Colon (tissue), 2 donors: ENCODE measurements at regions not wholly inside any gene's neighbourhood (a gene's known extent, or its start where the extent isn't known, plus 50 kb on each side); places are given as distances from the start of the nearest gene placed in this dataset.
"Not testable (repeated sequence)": the region's sequence is repeated elsewhere in the genome, so short reads cannot be mapped to it uniquely, and the experiment has no call there.

Experiments
- FAIRE-seq: peaks from 2 replicates; lab custom pipeline; 2012; peaks lifted over from hg19 to GRCh38; lab: Jason Lieb, UNC
- donor health status: control.
- donor health status: control.

- no peak for FAIRE-seq
These were observed 189.9 kb upstream of the EYA4 start for GRCh38 chr6:133051240-133051639.

DNA sequence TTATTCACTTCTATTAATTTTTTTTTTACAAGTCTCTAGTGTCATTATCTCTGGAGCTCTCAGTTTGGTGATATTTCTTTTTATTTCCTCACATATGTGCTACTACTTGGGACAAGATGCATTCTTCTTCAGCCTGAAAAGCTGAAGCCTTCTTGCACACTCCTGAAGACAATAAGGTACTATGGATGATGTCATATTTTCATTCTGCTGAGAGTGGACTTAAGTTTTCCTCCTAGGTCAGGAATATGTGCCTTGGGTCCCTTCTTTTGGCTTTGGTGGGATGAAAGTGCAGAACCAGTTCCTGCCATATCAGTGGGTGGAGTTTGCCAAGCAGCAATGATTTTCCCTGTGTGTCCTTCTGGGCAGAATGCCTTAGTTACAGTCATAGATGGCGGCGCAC is 188.7 kb upstream of the EYA4 start:
- no peak for FAIRE-seq

DNA sequence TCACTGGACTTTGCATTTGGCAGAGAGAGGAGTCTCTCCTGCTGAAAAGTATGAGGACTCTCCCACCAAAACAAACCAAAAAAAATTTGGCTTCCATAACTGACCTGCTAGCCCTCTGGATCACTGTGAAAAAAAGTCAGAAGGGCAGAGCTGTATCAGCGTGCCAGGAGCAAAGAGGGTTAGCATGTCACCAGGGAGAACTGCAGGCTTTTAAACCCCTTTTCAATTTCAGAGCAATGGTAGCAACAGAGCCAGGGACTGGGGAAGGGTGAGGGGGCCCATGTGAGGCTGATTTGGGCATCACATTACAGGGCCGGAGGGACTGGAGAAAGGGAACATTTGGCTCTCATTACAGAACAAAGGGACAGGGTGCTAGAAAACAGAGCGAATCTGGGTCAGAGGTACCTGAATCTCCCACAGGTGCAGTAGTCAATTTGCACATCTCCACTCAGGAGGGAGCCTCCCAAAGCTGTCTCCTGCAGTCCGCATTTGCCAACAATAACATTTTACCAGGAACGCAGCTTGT is 185.7 kb upstream of the EYA4 start:
- no peak for FAIRE-seq

- no peak for FAIRE-seq
These were observed 183.8 kb upstream of the EYA4 start for GRCh38 chr6:133057352-133057751.

DNA sequence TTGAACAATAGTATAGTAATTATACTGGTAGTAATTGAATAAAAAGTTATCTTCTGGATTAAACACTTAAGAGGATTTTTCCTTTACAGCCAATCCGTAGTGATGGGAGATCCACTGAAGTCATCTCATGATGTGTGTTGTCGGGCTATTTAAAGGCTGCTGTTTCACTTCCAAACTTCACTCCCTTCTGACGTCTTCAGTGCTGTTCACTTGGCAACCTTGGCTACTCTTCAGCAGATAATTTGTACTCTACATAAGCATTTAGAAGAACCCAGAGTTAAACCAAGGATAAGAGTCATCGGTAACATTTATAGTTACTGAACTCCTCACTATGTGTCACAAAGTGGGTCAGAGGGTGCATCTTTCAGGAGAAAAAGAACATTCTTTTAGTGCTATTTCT is 179.1 kb upstream of the EYA4 start:
- no peak for FAIRE-seq

GRCh38 chr6:133062696-133063306 is 178.4 kb upstream of the EYA4 start:
- FAIRE-seq, result no peak

DNA sequence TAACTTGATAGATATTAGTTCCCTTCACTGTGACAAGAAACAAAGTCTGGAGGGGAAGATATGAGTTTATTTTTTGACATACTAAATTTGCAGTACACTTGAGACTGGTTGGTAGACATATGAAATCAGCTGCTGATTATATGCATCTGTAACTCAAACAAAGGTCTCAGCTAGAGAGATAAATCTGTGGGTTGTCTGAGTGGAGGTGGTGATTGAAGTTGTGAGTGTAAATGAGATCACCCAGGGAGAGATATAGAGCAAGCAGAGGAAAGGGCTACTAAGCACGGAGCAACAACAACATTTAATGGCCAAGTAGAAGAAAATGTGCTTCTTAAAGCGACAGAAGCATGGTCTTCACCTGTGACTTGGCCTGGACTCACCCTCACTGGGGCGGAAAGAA is 173.2 kb upstream of the EYA4 start:
- no peak for FAIRE-seq

DNA sequence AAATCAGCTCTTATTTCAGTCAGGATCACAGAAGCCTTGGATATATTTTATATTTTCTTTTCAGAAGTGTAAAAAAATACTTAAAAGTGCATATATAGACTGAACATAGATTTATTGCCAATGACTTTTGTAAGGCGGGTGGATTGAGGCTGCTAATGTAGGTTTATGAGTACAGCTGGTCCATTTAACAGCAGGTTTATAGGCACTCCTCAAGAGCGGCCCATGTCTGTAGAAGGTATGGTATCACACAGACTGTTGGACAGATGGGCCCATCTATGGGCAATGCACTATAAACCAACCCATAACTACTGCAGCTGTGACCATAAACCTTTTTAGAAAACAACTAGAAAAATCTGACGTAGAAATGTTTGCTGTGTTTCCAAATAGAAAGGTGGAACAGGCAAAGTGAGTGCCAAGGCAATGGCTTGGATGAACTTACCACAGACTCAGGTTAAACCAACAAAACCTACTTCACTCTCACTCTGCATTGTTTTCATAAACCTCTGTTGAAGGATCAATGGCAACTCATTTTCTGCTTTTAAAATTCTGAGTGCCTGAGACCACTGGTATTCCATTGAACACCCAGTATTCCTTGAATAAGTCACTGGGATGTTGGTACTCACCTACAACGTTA is 170.6 kb upstream of the EYA4 start:
- no peak for FAIRE-seq

DNA sequence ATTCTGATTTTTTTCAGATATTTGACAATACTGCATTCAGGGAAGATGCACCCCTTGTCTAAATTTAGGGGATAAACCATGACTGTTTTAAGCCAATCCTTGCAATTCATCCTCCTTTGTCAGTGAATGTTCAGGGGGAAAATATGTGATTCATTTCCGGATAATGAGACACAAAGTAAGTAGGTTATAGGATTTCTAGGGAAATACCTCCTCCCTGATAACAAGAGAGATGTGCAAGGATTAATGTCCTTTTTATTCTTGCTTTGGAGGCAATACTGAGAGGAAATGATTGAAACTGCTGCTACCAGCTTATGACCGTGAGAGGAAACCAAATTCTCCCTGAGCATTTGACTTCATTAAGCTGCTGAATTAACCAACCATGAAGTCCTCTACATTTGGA is 161.3 kb upstream of the EYA4 start:
- no peak for FAIRE-seq

DNA sequence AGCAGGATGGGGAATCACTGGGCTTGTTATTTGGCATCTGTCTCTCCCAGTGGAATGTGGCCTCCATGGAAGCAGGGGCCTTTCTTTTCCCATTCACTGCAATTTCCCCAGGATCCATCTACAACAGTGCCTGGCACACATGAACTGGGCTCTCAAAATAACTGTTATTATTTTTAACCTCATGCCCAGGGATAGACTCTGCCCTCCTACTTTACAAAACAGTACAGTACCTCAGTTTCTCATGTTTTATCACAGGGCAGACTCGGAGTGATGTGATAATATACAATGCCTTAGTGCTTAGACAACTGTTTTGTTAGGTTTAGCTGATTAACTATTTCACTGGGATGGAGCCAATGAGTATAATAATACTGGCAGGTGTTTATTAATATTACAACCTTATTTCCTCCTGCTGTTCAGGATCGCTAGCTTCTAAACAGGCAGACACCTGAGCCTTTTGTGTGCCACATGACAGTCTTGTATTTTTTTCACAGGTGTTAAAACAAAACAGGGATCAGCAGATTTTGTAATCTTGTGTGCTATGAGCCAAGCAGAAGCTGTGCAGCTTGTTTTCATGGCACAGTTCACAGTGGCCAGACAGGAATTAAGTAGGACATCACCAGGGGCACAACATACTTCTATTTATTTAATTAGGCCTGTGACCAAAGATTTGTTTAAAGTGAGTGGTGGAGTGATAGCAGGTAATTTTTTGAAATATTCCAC is 157.7 kb upstream of the EYA4 start:
- FAIRE-seq, result no peak

DNA sequence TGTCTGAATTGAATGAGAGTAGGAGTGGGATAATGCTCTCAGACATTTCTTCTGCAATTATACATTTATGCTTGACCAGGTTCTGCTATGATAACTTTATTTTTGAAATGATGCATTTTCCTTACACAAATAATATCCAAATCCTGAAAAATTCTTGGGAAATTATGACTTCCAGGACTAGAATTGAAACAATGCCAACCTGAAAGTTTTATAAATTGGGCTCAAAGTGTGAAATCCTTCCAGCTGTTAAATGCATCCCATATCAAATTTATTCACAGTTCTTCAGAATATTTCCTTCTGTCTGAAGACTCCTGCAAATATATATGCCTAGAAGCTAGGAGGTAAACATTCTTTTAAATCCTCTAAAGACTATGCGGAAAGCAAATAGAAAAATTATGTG is 155.7 kb upstream of the EYA4 start:
- FAIRE-seq, result no peak

GRCh38 chr6:133085896-133086295 is 155.3 kb upstream of the EYA4 start:
- FAIRE-seq, result no peak

- no peak for FAIRE-seq
These were observed 152.0 kb upstream of the EYA4 start for GRCh38 chr6:133088931-133089695.

DNA sequence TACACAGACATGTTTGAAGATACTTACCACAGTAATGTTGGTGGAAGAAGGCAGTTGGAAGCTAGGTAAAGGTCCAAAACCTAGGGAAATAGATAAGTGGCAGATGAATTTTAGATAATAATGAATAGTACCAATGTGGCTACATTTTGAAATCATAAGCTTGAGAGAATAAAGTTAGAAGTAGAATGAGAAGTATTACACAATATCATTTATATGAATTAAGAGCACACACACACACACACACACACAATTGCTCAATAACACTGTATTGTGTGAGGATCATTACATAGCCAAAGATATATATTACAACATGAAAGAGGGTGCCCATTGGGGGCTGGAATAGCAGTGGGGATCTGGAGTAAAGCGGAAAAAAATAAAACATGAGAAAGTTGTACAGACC is 149.0 kb upstream of the EYA4 start:
- FAIRE-seq, result no peak

DNA sequence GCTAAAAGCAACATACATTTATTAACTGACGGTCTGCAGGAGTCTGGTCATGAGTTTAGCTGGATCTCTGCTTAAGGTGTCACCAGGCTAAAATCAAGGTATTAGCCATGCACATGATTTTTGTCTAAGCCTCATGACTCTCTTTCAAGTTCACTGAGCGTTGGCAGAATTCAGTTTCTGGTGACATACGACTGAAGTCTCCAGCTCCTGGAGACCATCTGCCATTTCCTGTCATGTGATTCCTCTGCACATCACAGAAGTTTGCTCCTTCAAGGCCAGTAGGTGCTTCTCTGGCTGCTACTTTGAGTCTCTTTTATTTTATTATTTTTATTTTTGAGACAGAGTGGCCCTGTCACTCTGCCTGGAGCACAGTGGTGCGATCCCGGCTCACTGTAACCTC is 148.4 kb upstream of the EYA4 start:
- no peak for FAIRE-seq

GRCh38 chr6:133093211-133093610 is 147.9 kb upstream of the EYA4 start:
- not testable (repeated sequence) for FAIRE-seq

DNA sequence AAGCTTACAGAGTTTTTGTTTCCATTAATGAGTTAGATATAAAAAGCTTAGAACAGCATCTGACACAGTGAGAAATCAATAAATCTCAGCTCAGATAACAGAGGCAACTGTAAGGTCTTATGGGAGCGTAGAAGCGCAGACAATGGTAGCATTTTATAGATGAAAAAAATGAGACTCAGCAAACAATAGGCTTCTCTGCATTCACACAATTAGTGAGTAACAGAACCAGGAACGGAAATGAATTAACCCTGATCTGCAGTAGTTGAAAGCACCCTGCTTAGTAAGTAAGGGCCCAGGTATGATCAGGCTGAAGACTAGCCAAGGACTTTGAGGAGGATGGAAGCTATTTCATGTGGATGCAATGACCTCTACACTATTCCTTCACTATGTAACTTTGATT is 147.2 kb upstream of the EYA4 start:
- FAIRE-seq, result no peak

- FAIRE-seq, result no peak
These were observed 143.9 kb upstream of the EYA4 start for GRCh38 chr6:133097208-133097607.

DNA sequence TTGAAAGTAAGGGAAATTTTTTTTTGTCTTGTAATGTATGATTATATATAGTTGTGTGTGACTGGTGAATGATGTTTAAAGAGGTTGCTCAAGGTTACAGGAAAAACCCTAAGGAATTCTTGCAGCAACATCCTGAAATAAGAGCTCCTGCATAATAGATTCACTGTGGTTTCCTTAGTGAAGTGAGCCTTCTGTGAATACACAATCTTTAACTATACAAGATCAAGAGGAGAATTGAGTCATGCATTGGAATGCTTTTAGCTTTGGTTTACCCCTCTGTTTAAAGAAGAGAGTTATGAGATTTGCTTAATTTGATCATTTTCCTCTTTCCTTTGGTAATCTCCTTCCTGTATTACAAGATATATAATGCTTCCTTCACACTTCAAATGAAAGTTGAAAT is 141.6 kb upstream of the EYA4 start:
- FAIRE-seq, result no peak

GRCh38 chr6:133100865-133101264 is 140.3 kb upstream of the EYA4 start:
- FAIRE-seq, result no peak

DNA sequence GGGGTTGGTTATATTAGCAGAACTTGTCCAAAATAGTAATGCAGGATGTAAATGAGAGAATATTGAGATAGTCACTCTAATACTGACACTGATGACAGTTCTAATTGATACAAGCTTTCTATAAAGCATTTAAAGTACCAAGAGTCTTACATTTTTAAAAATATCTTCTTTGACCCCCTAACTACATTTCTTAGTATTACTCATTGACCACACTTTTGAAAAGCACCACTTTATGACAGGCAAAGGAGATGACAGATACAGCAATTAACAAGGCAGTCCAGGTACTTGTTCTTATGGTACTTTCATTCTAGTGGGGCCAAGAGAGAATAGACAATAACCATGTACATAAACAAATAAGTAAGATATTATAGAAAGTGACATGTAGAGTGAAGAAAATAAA is 139.4 kb upstream of the EYA4 start:
- FAIRE-seq, result no peak

DNA sequence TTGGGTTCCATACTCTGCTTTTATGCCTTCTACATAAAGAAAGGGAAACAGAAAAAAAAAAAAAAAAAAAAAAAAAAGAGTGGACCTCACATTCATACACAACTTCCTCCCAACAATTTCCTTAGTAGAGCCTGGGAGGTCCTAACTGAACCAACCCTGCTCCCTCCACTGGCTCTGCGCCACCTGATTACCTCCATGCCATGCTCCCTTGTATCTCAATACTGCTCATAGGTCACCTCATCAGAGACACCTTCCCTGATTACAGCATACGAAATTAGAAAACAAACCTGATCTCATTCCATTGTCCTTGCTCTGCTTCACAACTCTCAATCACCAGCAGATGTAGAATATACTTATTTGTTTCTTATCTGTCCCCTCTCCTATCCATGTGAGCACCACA is 134.2 kb upstream of the EYA4 start:
- FAIRE-seq, result no peak

- FAIRE-seq, result no peak
These were observed 132.7 kb upstream of the EYA4 start for GRCh38 chr6:133108419-133108818.
